EH (cell line): ENCODE measurements at regions not wholly inside any gene's neighbourhood (a gene's known extent, or its start where the extent isn't known, plus 50 kb on each side); places are given as distances from the start of the nearest gene placed in this dataset.
A peak's percentile ranks its signal among the peaks of the same experiment; 100 is the strongest.

Experiments used
- DNase-seq: peaks from one replicate; pipeline ENCODE4 v3.0.0-alpha.2; 2015; ENCODE audit warnings: low read depth

DNA sequence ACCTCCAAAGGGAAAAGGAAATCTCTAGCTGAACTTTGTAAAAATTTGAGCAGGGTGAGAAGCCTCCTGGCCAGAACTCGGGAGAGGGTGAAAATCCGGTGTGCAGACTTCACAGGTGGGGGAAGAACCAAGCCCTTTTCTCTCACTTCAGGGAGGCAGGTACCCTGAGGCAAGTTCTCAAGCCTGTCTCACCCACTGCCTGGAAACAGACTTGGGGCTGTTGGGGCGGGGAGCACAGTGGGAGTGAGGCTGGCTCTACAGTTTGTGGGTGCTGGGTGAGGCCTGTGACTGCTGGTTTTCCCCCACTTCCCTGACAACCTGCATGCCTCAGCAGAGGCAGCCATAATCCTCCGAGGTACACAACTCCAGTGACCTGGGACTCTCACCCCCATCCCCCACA, 187.1 kb downstream of the KIF4B start:
- no peak for DNase-seq

DNA sequence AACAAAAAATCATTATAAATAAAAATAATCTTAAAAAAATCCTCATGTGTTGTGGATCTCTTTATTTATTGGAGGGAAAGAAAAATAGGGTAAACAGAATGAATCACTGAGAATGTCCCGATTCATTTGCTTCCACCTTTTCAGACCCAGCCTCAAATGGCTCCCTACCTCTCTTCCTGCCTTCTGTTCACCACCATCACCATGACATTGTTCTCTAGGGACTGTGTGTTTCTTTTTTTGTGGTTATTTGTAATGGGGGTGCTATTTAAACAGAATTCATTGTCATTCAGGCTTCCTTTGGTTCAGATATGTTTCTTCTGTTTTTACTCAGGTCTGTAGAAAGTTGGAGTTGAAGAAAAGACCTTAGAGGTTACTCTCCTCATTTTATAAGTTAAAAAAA, 198.2 kb downstream of the KIF4B start:
- DNase-seq: no peak

DNA sequence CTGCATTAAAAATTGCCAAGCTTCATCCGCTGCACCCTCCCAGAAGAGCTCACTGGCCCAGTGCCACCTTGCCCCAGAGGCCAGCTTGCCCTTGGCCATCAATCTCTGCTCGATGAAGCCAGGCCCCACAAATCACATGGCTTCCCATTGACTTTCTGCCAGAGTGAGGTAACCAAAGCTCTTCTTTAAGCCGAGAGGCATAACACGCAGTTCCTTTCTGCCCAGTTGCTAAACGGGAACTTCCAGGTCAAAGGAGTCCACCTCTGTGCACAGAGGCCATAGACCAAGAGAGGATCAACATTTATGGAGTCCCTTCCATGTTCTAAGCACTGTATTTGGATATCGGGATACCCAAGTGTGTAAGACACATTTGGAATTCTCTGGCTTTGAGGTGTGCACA, 208.8 kb downstream of the KIF4B start:
- no peak for DNase-seq

DNA sequence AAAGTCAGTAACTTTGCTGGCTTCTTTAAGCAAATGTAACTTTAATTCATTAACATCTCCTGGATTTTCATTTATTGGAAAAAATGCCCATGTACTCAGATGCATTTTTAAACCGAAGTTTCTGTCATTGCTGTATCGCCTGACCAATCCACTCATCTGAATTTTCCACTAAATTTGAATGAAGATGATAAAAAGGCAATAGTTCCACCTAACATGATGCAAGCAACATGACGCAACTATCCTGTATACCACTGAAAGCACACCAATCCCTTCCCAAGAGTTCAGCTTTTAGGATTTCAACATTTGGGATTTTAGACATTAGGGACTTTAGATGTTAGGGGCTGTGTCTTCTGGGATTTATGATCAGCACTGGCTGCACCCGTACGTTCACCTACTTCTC, 215.6 kb downstream of the KIF4B start:
- no peak for DNase-seq

DNA sequence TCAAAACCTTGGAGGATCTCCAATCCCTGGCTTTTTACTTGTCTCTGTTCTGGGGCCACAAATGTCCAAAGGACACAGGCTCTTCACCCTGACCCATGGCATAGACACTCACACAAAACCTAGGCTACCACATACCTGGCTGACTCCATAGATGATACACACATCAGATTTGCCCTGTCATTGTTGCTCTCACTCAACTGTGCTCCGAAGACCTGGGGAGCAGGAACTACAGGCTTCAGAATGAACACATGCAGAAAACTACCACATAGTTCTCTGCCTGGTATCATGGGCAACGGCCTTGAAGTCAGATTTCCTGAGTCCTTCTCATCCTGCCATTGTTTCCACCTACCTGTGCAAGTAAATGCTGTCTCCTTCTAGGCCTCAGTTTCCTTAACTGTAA, 226.2 kb downstream of the KIF4B start:
- no peak for DNase-seq

DNA sequence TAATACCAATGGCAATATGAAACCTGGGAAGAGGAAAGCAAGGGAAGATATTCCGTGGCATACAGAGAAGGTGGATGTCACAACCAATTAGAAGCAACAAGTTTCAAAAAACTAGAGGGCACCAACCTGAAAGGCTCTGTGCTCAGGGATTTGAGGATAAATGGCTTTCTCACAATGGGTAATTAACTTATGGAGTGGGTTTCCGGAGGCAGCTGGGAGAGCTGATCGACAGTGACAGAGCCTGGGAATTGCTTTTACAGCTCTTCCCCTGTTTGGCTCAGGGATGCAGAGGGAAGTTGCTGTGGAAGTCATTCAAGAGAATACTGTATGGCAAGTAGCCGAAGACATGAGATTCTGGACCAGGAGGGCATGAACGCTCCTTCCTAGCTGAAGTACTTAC, 237.0 kb downstream of the KIF4B start:
- DNase-seq: no peak

DNA sequence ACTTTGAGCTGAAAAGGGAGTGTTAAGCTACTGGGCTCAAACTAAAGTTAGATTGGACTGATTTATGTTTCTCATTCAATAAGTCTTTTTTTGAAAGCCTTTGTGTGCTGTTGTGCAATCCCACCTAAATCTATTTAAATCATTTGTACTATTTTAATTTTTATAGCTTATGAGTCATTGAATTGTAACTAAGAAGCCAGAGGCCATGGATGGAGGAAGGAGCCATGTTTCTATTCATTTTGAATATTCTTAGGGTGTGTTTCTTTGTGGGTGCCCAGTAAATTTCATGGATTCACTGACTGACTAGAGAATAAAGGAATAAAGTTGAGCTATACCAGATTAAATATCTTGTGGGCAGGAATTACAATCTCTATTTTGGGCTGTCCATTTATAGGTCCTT, 238.5 kb downstream of the KIF4B start:
- peak; percentile 30 for DNase-seq

DNA sequence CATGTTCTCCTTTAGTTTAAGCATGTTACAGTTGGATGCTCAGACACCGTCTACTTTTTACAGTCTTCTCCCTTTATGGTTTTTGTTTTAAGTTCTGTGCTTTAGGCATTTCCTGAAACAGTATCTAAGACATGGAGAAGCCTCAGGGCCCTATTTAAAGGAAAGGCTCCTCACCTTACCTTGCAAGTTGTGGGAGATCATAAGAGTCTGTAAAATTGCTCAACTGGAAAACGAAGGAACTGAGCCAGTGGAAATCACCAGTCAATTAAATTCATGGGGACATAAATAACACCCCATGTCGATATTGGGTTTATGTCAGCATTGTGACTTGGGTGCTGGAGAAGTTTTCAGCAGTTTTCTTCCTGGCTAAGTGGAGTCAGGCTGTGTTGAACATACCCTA, 239.2 kb downstream of the KIF4B start:
- no peak for DNase-seq

DNA sequence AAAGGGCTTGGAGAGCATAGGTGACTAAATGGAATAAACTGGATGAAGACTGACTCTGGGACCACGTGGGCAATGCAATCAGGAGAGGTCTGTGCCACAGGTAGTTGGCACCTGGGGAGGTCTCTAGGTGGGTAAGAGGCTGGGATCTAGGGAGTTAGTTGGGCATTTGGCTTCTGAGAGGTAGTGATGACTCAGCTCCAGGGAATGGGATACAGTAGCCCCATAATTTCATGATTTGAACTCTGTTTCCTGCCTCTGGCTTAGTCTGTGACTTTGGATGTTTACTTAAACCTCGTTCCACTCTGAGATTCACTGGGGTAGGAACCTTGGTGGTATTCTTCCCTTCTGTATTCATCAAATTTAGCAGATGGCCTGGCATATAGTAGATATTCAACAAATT, 240.8 kb downstream of the KIF4B start:
- peak; percentile 14 for DNase-seq

DNA sequence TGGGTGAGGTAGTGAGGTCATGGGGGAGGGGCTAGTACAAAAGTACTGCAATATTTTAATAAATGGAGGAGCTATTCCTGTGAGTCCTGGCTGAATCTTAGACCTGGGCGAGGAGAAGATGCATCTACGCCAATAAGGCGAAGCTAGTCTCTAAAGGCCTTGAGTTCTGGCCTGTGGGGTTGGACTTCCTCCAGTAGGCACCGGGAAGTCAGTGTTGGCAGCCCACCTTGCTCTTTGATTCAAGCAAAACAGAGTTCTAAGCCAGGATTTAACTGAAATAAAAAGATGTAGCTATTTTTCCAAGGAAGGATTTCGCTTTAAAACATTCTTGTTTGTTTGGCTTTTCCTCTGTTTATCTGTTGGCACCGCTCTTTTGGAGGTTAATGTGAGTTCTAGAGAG, 244.6 kb downstream of the KIF4B start:
- DNase-seq: no peak

DNA sequence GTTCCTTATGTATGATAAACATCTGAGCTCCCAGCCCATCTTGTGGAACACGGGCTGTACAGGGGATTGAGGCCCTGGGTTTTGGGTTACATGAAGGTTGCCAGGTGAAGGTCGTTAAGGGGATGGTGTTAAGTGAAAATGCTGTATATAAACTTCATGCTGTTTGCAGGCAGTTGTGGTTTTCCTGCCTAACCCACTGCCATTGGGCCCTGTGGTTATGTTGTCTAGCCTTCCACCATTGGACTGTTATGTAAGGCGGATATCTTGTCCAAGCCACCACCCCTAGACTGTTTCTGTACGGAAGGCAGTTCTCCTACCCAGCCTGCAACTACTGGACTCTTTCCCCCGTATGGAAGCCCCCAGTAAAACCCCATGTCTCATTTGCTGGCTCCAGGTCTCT, 246.1 kb downstream of the KIF4B start:
- no peak for DNase-seq

DNA sequence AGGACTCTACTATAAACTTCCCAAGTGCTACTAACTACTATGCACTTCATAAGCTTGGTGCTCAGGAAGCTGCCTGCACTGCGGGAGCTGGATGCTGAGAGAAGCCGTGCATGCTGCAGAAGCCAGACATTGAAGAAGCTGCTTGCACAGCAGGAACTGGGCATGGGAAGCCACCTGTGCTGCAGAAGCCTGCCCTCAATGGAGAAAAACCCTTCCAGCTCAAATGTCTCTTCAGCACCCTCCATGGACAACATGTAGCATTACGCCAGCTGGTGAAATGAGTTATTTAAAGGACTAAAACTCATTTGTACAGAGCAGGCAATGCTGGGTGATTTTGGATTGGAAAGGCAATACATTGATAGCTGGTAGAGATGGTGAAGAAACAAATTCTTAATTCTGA, 247.2 kb downstream of the KIF4B start:
- DNase-seq: no peak

DNA sequence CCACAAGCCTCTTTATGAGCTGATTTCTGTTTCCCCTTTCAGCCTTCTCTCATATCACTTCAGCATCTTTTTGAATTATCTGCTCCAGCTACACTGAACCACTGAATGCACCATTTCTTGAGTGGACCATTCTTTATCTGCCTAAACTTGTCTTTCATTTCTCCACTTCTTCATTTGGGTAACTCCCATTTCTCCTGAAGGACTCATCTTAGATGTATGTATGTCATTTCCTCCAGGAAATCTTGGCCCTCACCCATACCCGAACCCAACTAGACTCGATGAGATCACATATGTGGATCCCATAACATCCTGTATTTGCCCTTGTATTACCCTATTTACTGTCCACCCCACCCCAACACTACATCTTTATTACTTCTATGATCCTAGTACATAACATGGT, 249.8 kb downstream of the KIF4B start:
- DNase-seq: peak; percentile 25

DNA sequence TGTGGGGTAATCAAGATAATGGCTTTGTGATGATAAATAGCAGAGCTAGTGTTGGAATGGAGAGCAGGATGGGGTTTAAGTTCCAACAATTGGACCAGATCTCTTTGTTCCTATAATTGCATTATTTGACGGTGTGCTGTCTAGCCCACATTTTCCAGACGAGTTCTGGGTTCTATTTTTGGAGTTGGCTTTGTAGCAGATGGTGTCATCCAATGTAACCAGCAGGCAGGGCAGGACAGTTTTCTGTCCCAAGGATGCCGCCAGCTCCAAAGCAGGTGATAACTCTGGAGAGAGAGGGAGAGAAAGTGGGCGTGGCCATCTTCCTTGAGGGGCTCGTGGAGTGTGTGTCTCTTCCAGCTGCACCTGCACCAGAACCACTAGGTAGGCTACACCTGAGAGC, 251.3 kb downstream of the KIF4B start:
- DNase-seq: no peak

DNA sequence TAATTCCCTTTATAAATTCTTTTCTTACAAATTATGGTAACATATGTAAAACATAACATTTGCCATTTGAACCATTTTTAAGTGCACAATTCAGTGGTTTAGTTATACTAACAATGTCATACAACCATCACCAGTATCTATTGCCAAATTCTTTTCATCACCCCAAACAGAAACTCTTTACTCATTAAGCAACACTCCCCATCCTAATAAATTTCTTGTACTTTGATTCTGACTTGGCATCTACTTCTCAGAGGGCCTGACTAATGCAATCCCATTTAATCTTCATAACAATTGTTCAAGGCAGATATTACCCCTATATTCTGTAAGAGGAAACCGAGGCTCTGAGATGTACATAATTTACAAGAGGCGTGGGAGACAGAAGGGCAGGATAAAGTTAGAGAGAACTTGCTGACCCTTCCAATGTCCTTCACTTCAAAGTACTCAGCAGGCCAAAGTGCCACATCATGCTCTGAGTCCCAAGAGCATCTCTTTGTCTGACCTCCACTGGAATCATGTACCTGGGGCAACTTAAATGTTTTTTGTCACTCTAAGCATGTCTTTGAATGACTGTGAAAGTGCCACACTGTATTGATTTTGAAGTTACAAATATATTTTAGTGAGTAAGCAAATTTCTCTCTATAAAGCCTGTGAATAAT, 255.3 kb downstream of the KIF4B start:
- no peak for DNase-seq

DNA sequence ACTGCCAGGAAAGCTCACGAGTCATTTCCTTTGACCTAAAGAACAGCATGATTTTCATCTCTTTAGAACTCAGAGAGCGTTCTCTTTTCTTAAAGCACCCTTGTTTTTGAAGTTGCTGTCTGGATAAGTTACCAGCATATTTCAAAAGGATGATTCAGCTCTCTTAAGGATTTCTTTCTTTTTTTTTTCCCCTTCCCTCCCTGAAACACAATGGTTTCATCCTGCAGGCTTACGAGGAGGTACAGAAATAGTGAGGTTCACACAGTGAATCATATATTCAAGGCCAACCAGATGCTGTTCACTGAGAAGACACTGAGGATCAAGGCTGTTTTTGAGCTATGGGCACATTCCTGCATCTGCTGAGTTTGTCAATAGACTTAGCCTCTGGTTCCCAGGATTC, 257.2 kb downstream of the KIF4B start:
- peak; percentile 48 for DNase-seq

DNA sequence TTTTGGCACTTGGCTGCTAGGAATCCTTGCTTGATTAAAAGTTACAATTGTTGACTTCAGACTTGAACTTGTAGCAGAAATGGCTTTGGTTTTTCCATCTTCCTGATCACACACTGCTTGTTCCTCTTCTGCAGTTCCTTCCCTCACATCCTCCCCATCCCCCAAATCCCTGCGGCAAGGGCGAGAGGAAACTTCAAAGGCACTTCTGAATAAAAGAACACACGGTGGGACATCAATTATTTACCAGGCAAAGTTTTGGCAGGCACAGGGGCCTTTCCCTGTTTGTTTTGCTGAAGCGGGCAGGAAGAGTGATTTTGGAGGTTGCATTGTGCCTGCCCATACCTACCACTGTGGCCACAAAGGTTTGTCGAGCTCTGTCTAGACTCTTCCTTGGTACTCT, 260.9 kb downstream of the KIF4B start:
- no peak for DNase-seq

DNA sequence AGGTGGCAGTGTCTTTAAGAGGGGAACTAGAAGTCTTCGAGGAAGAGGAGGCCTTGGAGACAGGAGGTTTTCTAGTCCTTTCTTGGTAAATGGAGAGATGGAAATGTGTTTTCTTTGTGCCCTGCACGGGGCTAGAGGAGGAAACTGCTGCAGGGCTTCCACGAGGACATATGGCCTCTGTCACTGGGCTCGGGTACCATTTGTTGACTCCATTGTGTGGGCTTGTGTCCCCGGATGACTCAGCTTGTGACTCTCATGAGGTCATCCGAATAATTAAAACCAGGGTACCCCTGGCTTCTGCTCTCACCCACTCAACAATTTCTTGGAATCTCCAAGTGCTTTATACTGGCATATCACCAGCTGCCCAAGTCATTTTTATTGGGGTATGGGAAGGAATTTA, 261.7 kb downstream of the KIF4B start:
- no peak for DNase-seq

DNA sequence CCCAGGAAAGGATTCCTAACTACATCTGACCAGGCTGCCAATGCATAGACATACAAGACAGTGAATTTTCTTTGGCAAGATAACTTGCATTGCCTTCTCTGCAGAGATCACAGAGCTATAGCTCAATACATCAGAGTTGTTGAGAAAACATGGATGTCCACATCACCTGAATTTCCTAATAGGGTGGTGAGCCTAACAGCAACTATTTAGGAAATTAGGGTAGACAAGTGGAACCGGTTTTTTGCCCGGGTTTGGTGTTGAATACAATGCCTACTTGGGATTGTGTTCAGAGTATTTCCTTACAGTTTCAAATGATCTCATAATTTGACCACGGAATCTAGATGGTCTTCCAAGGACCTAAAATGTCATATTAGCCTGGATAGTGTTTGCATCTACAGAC, 262.7 kb downstream of the KIF4B start:
- DNase-seq: no peak

DNA sequence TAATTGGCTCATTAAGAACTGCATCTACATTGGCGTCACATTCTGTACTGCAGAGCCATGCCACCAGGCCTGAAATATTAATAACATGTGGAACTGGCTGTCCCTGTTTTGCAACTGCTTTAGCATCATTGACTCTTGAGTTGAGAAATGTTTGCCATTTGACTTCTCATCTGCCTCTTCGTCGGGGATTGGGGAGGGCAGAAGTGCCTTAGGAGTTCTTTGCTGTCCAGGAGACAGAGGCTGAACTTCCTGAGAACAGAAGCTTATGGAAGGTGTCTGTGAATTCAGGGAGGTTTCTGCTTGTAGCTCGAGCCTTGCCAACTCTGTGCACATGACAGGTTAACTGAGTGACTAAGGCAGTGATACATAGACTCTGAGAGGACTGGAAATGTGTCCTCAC, 265.0 kb downstream of the KIF4B start:
- DNase-seq: no peak

DNA sequence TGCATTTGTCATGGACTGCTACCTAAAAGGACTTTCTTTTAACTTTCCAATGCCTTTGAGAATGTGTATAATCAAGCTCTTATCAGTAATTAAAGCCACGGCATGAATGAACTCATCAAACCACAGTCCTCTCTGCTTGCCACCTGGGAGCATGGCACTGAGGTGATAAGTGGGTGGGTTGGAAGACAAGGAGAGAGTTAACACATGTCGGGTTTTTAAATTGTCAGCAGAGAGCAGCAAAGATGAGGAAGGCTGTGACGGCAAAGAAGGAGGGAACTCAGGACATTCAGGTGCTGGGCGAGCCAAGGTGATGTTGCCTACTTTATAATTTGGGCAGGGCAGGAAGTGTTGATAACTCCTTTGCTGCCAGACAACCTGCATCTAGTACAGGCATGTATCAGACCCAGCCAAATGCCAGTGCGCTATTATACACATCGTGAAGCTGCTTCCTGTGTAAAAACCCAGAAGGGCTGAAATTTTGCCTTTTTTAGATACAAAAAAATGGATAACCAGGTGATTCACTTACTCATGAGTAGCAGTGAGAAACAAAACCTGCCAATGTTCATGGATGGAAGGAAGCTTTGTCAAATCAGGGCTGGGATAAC, 269.1 kb downstream of the KIF4B start:
- DNase-seq: no peak

DNA sequence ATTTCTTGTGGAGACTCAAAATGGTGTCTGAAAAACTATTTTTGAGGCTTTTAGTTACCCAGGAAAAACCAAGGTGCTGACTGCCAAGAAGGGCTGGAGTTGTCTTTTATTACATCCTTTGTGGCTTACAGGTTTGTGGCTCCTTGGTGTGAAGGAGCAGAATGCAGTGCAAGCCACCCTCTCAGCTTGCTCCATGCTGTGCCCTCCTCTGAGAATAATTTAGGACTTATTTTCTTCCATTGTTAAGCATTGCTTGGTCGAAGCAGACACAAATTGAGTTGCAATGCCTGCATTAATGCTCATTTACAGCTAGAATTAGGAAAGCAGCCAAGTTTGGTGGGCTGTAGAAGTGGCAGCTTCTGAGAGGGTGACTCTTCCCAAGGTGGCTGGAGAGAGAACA, 272.2 kb downstream of the KIF4B start:
- DNase-seq: no peak

DNA sequence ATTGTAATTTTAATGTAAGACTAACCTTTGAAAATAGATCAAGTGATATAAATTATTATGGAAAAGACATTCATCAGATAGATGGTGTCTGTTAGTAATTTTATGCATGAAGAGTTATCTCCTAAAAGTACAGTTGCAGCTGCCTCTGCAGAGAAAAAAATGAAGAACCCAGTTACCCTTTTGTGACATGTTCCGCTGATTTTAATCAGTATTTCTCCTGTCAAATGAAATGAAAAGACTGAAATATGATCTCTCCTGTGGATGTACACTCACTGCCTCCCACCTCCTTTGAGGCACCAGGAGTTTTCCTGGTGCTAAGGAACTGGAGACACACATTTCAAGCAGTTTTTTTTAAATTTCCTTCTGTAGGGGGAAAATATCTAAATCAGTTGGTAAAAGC, 277.4 kb downstream of the KIF4B start:
- no peak for DNase-seq

DNA sequence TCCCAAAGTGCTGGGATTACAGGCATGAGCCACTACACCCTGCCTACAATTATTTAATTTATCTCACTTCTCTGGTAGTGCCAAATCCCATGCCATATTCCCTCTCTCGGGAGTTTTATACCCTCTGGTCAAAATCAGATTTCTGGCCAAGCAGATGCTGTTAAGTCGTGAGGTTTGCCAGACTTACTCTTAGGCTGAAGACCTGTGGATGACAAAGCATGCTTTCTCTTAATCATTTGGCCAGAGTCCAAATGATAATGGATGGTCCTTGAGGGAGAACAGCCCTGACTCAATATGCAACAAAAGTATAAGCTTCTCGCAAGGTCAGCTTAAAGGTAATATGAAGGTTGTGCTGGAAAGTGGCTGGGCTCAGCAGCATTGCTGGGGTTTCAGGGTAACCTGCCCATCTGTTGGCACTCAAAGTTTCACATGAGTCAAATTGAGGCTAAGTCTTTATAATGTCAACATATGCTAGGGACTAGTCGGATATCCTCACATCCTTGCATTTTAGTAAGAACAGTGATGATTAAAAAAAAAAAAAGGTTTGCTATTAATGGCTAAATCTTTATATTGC, 280.1 kb downstream of the KIF4B start:
- DNase-seq: no peak
